ENCODE measurements at regions not wholly inside any gene's neighbourhood (a gene's known extent, or its start where the extent isn't known, plus 50 kb on each side); places are given as distances from the start of the nearest gene placed in this dataset.

- H3K27ac Mint-ChIP-seq: no peak overlapping the region
These were observed 182.3 kb downstream of the SPATA31D1 start for GRCh38 chr9:82170866-82171265.

GRCh38 chr9:82171271-82171670 is 182.7 kb downstream of the SPATA31D1 start:
- H3K79me2 ChIP-seq (ENCODE audit: control insufficient read depth, insufficient read depth, low read length): no peaks in the 10 kb centered on the region
- peaks cover 0 to 2% (median 0%) of the 10 kb centered on the region in 3 donors for H3K9me3 ChIP-seq (ENCODE audit: control extremely low read depth in 1 of 3, control insufficient read depth in 2 of 3, insufficient read depth in 1 of 3, low read length in 2 of 3)
- DNase-seq: no peak
- H3K27me3 ChIP-seq (replicated peaks in 1 of 4; ENCODE audit: control extremely low read depth in 1 of 4, control insufficient read depth in 3 of 4, insufficient read depth in 4 of 4, low read length in 3 of 4): no peaks in the 10 kb centered on the region
- 100% methylated on average over 1 of the region's 3 CpGs for WGBS (ENCODE audit: insufficient coverage)
- Mint-ChIP-seq H3K4me1 (peaks cover 22% of the 10 kb centered on the region), H3K9me3 (ENCODE audit: insufficient read depth) (peaks cover under 1% of the 10 kb centered on the region), H3K27ac (no peak overlapping the region), H3K27me3 (no peaks in the 10 kb centered on the region), H3K4me3 (no peak overlapping the region)
- H3K4me2 ChIP-seq (replicated peaks; ENCODE audit: low read depth, low read length, poor library complexity, severe bottlenecking): no peak overlapping the region
- H4K20me1 ChIP-seq (ENCODE audit: control insufficient read depth, insufficient read depth, low read length, poor library complexity, severe bottlenecking): no peaks in the 10 kb centered on the region
- no peak overlapping the region for H3K4me3 ChIP-seq (ENCODE audit: control extremely low read depth in 1 of 5, extremely low read depth in 1 of 5, insufficient read depth in 1 of 5, low read depth in 2 of 5, low read length in 4 of 5)
- H2AFZ ChIP-seq (ENCODE audit: insufficient read depth, low read depth, low read length, poor library complexity, severe bottlenecking): no peak overlapping the region
- H3K4me1 ChIP-seq (ENCODE audit: control insufficient read depth in 2 of 2, insufficient read depth in 2 of 2, low read length in 2 of 2): peaks cover 5 to 14% of the 10 kb centered on the region in 2 donors
- no peaks in the 10 kb centered on the region for H3K36me3 ChIP-seq (replicated peaks in 1 of 2; ENCODE audit: control extremely low read depth in 1 of 2, control insufficient read depth in 1 of 2, extremely low read depth in 1 of 2, insufficient read depth in 2 of 2, low read length in 1 of 2)
- ChIA-PET CTCF (no interaction called here), POLR2A (no interaction called here)
- TF ChIP-seq CTCF (IDR thresholded peaks at IDR 0.05) (no peak), EZH2 (IDR thresholded peaks at IDR 0.05; ENCODE audit: borderline replicate concordance, insufficient read depth, low read depth, low read length, poor library complexity, severe bottlenecking) (no peak)
- no peak for ATAC-seq (ENCODE audit: low read depth)
- H3K9ac ChIP-seq (ENCODE audit: low read length): no peak overlapping the region
- H3K27ac ChIP-seq (ENCODE audit: low read length in 2 of 2): no peak overlapping the region
- intact Hi-C loops (cut with micrococcal nuclease): no loop called here

More at GRCh38 chr9:82170866-82171265, 182.3 kb downstream of the SPATA31D1 start:
- TF ChIP-seq CTCF (IDR thresholded peaks at IDR 0.05) (no peak), EZH2 (IDR thresholded peaks at IDR 0.05; ENCODE audit: borderline replicate concordance, insufficient read depth, low read depth, low read length, poor library complexity, severe bottlenecking) (no peak)
- Histone ChIP-seq H4K20me1 (ENCODE audit: control insufficient read depth, insufficient read depth, low read length, poor library complexity, severe bottlenecking) (no peaks in the 10 kb centered on the region), H3K9ac (ENCODE audit: low read length) (no peak overlapping the region), H3K4me2 (replicated peaks; ENCODE audit: low read depth, low read length, poor library complexity, severe bottlenecking) (no peak overlapping the region), H3K4me1 (ENCODE audit: control insufficient read depth in 2 of 2, insufficient read depth in 2 of 2, low read length in 2 of 2) (peaks cover 5 to 14% of the 10 kb centered on the region in 2 donors), H3K27ac (ENCODE audit: low read length in 2 of 2) (no peak overlapping the region), H3K36me3 (replicated peaks in 1 of 2; ENCODE audit: control extremely low read depth in 1 of 2, control insufficient read depth in 1 of 2, extremely low read depth in 1 of 2, insufficient read depth in 2 of 2, low read length in 1 of 2) (no peaks in the 10 kb centered on the region), H3K27me3 (replicated peaks in 1 of 4; ENCODE audit: control extremely low read depth in 1 of 4, control insufficient read depth in 3 of 4, insufficient read depth in 4 of 4, low read length in 3 of 4) (no peaks in the 10 kb centered on the region), H3K4me3 (ENCODE audit: control extremely low read depth in 1 of 5, extremely low read depth in 1 of 5, insufficient read depth in 1 of 5, low read depth in 2 of 5, low read length in 4 of 5) (no peak overlapping the region), H3K79me2 (ENCODE audit: control insufficient read depth, insufficient read depth, low read length) (no peaks in the 10 kb centered on the region), H3K9me3 (ENCODE audit: control extremely low read depth in 1 of 3, control insufficient read depth in 2 of 3, insufficient read depth in 1 of 3, low read length in 2 of 3) (peaks cover 0 to 2% (median 0%) of the 10 kb centered on the region in 3 donors), H2AFZ (ENCODE audit: insufficient read depth, low read depth, low read length, poor library complexity, severe bottlenecking) (no peak overlapping the region)
- H3K9me3 Mint-ChIP-seq (ENCODE audit: insufficient read depth): peaks cover 2% of the 10 kb centered on the region
- CTCF ChIA-PET: no interaction called here
- H3K4me1 Mint-ChIP-seq: peaks cover 22% of the 10 kb centered on the region
- no peaks in the 10 kb centered on the region for H3K27me3 Mint-ChIP-seq
- no peak overlapping the region for H3K4me3 Mint-ChIP-seq
- no peak for ATAC-seq (ENCODE audit: low read depth)
- POLR2A ChIA-PET: no interaction called here
- no peak for DNase-seq
- WGBS (ENCODE audit: insufficient coverage): no CpG with 5 or more reads among the region's 3 CpGs
- intact Hi-C loops (cut with micrococcal nuclease): no loop called here
